ENCODE measurements at regions not wholly inside any gene's neighbourhood (a gene's known extent, or its start where the extent isn't known, plus 50 kb on each side); places are given as distances from the start of the nearest gene placed in this dataset.

DNA sequence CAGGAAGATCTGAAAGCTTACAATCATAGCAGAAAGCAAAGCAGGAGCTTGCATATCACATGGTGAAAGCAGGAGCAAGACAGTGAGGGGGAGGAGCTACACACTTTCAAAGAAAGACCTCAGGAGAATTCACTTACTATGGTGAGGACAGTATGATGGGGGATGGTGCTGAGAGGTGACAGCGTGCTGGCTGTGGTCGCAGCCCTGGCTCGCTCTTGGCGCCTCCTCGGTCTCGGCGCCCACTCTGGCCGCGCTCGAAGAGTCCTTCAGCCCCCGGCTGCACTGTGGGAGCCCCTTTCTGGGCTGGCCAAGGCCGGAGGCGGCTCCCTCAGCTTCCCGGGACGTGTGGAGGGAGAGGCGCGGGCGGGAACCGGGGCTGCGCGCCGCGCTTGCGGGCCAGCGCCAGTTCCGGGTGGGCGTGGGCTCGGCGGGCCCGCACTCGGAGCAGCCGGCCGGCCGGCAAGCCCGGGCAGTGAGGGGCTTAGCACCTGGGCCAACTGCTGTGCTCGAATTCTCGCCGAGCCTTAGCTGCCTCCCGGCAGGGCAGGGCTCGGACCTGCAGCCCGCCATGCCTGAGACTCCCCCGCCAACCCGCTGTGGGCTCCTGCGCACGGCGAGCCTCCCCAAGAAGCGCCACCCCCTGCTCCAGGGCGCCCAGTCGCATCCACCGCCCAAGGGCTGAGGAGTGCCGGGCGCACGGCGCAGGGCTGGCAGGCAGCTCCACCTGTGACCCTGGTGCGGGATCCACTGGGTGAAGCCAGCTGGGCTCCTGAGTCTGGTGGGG lies 131.9 kb upstream of the SPATS2L start:
- TF ChIP-seq POLR2AphosphoS5 (IDR thresholded peaks at IDR 0.05) (no peak), EP300 (IDR thresholded peaks at IDR 0.05) (no peak), POLR2A (IDR thresholded peaks at IDR 0.05) (no peak)
- TF ChIP-seq, protein P1, sequence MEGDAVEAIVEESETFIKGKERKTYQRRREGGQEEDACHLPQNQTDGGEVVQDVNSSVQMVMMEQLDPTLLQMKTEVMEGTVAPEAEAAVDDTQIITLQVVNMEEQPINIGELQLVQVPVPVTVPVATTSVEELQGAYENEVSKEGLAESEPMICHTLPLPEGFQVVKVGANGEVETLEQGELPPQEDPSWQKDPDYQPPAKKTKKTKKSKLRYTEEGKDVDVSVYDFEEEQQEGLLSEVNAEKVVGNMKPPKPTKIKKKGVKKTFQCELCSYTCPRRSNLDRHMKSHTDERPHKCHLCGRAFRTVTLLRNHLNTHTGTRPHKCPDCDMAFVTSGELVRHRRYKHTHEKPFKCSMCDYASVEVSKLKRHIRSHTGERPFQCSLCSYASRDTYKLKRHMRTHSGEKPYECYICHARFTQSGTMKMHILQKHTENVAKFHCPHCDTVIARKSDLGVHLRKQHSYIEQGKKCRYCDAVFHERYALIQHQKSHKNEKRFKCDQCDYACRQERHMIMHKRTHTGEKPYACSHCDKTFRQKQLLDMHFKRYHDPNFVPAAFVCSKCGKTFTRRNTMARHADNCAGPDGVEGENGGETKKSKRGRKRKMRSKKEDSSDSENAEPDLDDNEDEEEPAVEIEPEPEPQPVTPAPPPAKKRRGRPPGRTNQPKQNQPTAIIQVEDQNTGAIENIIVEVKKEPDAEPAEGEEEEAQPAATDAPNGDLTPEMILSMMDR (IDR thresholded peaks at IDR 0.05) = no peak
